H1 (cell line): ENCODE measurements at regions not wholly inside any gene's neighbourhood (a gene's known extent, or its start where the extent isn't known, plus 50 kb on each side); places are given as distances from the start of the nearest gene placed in this dataset.

Experiments used
- CTCF ChIP-seq, 3 experiments: IDR thresholded peaks; 1 replicate in 2 of 3; 2 replicates in 1 of 3; pipeline versions ENCODE4 v1.5.1 to v1.6.1; 2011; ENCODE audit warnings: low read length in 3 of 3, mild to moderate bottlenecking in 3 of 3, inconsistent platforms in 2 of 3, low read depth in 1 of 3, moderate library complexity in 1 of 3; ENCODE audit not compliant: insufficient read depth in 1 of 3; ENCODE audit errors: control extremely low read depth in 1 of 3
- NANOG ChIP-seq: IDR thresholded peaks from 2 replicates; pipeline ENCODE4 v1.6.1; 2011; ENCODE audit warnings: low read length, low read depth, mild to moderate bottlenecking, inconsistent platforms; ENCODE audit not compliant: insufficient read depth, poor library complexity, severe bottlenecking
- SRF ChIP-seq: IDR thresholded peaks from 2 replicates; pipeline ENCODE4 v1.6.1; 2011; ENCODE audit warnings: mild to moderate bottlenecking, low read depth, low read length, moderate library complexity

GRCh38 chr6:21734204-21734603 lies 140.7 kb downstream of the SOX4 start (continued):
- TF ChIP-seq CTCF (IDR thresholded peaks at IDR 0.05; ENCODE audit: control extremely low read depth in 1 of 3, insufficient read depth in 1 of 3, low read depth in 1 of 3, low read length in 3 of 3): no peak
- TF ChIP-seq SRF: no peak
- TF ChIP-seq NANOG: no peak
